ENCODE measurements at regions not wholly inside any gene's neighbourhood (a gene's known extent, or its start where the extent isn't known, plus 50 kb on each side); places are given as distances from the start of the nearest gene placed in this dataset.

- Histone ChIP-seq H3K27ac (no peak overlapping the region), H3K36me3 (replicated peaks) (no peaks in the 10 kb centered on the region), H3K27me3 (replicated peaks) (no peaks in the 10 kb centered on the region), H3K4me3 (ENCODE audit: low read depth, low read length) (no peak overlapping the region)
- TF ChIP-seq CTCF (IDR thresholded peaks at IDR 0.05; ENCODE audit: low read depth, low read length, missing control alignments), result no peak
- no peak for DNase-seq
- in situ Hi-C loops (cut with HindIII; ENCODE audit: low pct_ligation_motif_present, low sequenced_read_pairs), result no loop called here
Measured at GRCh38 chr20:12815231-12815768, 193.5 kb upstream of the SPTLC3 start.

GRCh38 chr20:12815778-12816408 lies 192.9 kb upstream of the SPTLC3 start:
- Histone ChIP-seq H3K27me3 (replicated peaks) (no peaks in the 10 kb centered on the region), H3K4me3 (ENCODE audit: low read depth, low read length) (no peak overlapping the region), H3K36me3 (replicated peaks) (no peaks in the 10 kb centered on the region), H3K27ac (no peak overlapping the region)
- DNase-seq, result no peak
- no peak for TF ChIP-seq CTCF (IDR thresholded peaks at IDR 0.05; ENCODE audit: low read depth, low read length, missing control alignments)
- in situ Hi-C loops (cut with HindIII; ENCODE audit: low pct_ligation_motif_present, low sequenced_read_pairs), result no loop called here

- no peak for TF ChIP-seq CTCF (IDR thresholded peaks at IDR 0.05; ENCODE audit: low read depth, low read length, missing control alignments)
- Histone ChIP-seq H3K27me3 (replicated peaks) (no peaks in the 10 kb centered on the region), H3K27ac (no peak overlapping the region), H3K4me3 (ENCODE audit: low read depth, low read length) (no peak overlapping the region), H3K36me3 (replicated peaks) (no peaks in the 10 kb centered on the region)
- in situ Hi-C loops (cut with HindIII; ENCODE audit: low pct_ligation_motif_present, low sequenced_read_pairs), result no loop called here
- no peak for DNase-seq
Measured at GRCh38 chr20:12821249-12821648, 187.5 kb upstream of the SPTLC3 start.

- TF ChIP-seq CTCF (IDR thresholded peaks at IDR 0.05; ENCODE audit: low read depth, low read length, missing control alignments), result no peak
- in situ Hi-C loops (cut with HindIII; ENCODE audit: low pct_ligation_motif_present, low sequenced_read_pairs), result no loop called here
- no peak overlapping the region for H3K27ac ChIP-seq
Measured at GRCh38 chr20:12823734-12824133, 185.0 kb upstream of the SPTLC3 start.

GRCh38 chr20:12824328-12825225 lies 184.2 kb upstream of the SPTLC3 start:
- DNase-seq, result no peak
- TF ChIP-seq CTCF (IDR thresholded peaks at IDR 0.05; ENCODE audit: low read depth, low read length, missing control alignments), result no peak
- no peak overlapping the region for H3K27ac ChIP-seq
- H3K27me3 ChIP-seq (replicated peaks), result no peaks in the 10 kb centered on the region
- no peak overlapping the region for H3K4me3 ChIP-seq (ENCODE audit: low read depth, low read length)
- H3K36me3 ChIP-seq (replicated peaks), result no peaks in the 10 kb centered on the region
- in situ Hi-C loops (cut with HindIII; ENCODE audit: low pct_ligation_motif_present, low sequenced_read_pairs), result no loop called here

More at GRCh38 chr20:12823734-12824133, 185.0 kb upstream of the SPTLC3 start:
- Histone ChIP-seq H3K27me3 (replicated peaks) (no peaks in the 10 kb centered on the region), H3K36me3 (replicated peaks) (no peaks in the 10 kb centered on the region), H3K4me3 (ENCODE audit: low read depth, low read length) (no peak overlapping the region)
- DNase-seq, result no peak

Measured in brain microvascular endothelial cell (primary cell).